Liver (tissue), 8 donors: ENCODE measurements at regions not wholly inside any gene's neighbourhood (a gene's known extent, or its start where the extent isn't known, plus 50 kb on each side); places are given as distances from the start of the nearest gene placed in this dataset.

Experiments
- DNase-seq: peaks from one replicate; pipeline ENCODE4 v3.0.0-alpha.2; 2017; ENCODE audit warnings: low spot score
- H3K27ac ChIP-seq, 2 donors: one replicate each; pipeline ENCODE4 v1.7.0; 2013; ENCODE audit warnings: inconsistent platforms in 2 of 2, low read length in 2 of 2, control low read depth in 1 of 2, low read depth in 1 of 2, mild to moderate bottlenecking in 1 of 2
- H3K27me3 ChIP-seq, 4 donors: one replicate each; pipeline versions ENCODE4 v1.6.1 to v1.7.0; 2013; ENCODE audit warnings: low read length in 3 of 4, inconsistent platforms in 1 of 4, mild to moderate bottlenecking in 1 of 4, moderate library complexity in 1 of 4; ENCODE audit not compliant: control insufficient read depth in 4 of 4, insufficient read depth in 4 of 4
- H3K36me3 ChIP-seq, 4 donors: one replicate each; pipeline versions ENCODE4 v1.6.1 to v1.7.0; 2013; ENCODE audit warnings: low read length in 3 of 4, mild to moderate bottlenecking in 3 of 4, low read depth in 1 of 4, moderate library complexity in 1 of 4; ENCODE audit not compliant: control insufficient read depth in 4 of 4, insufficient read depth in 3 of 4
- H3K4me1 ChIP-seq, 4 donors: one replicate each; pipeline versions ENCODE4 v1.6.1 to v1.7.0; 2013; ENCODE audit warnings: low read length in 3 of 4, mild to moderate bottlenecking in 3 of 4, moderate library complexity in 1 of 4; ENCODE audit not compliant: control insufficient read depth in 4 of 4, insufficient read depth in 4 of 4
- H3K4me3 ChIP-seq, 3 donors: one replicate each; pipeline versions ENCODE4 v1.6.1 to v1.7.0; 2013; ENCODE audit warnings: low read length in 3 of 3, control low read depth in 1 of 3, low read depth in 1 of 3, mild to moderate bottlenecking in 1 of 3
- H3K9ac ChIP-seq, 2 donors: one replicate each; pipeline ENCODE4 v1.7.0; 2013; ENCODE audit warnings: low read length in 2 of 2, mild to moderate bottlenecking in 2 of 2, moderate library complexity in 2 of 2, control low read depth in 1 of 2, low read depth in 1 of 2
- H3K9me3 ChIP-seq, 4 donors: one replicate each; pipeline versions ENCODE4 v1.6.1 to v1.7.0; 2013; ENCODE audit warnings: low read length in 3 of 4; ENCODE audit not compliant: control insufficient read depth in 4 of 4
- ATF3 ChIP-seq: IDR thresholded peaks from 2 replicates; pipeline ENCODE4 v1.6.1; 2016; ENCODE audit warnings: antibody characterized with exemption
- CTCF ChIP-seq: fragments of 150-350 bp; IDR thresholded peaks from 2 replicates; pipeline ENCODE4 v1.5.1; 2017; ENCODE audit warnings: improper control_type of control experiment, low read depth, low read length; ENCODE audit not compliant: missing input control
- EGR1 ChIP-seq, 2 donors: IDR thresholded peaks; 2 replicates each; pipeline ENCODE4 v1.6.1; 2016 to 2018; ENCODE audit warnings: antibody characterized with exemption in 2 of 2, low read depth in 2 of 2
- FOXA1 ChIP-seq: IDR thresholded peaks from 2 replicates; pipeline ENCODE4 v1.6.1; 2016; ENCODE audit warnings: antibody characterized with exemption
- FOXA2 ChIP-seq: IDR thresholded peaks from 2 replicates; pipeline ENCODE4 v1.6.1; 2016; ENCODE audit warnings: antibody characterized with exemption
- GABPA ChIP-seq, 2 donors: IDR thresholded peaks in 1 of 2; conservative IDR thresholded peaks in 1 of 2; 2 replicates each; pipeline ENCODE4 v1.6.1; 2016; ENCODE audit warnings: antibody characterized with exemption in 2 of 2, mild to moderate bottlenecking in 1 of 2, moderate library complexity in 1 of 2
- HNF4A ChIP-seq, 2 donors: conservative IDR thresholded peaks; 2 replicates each; pipeline ENCODE4 v1.6.1; 2016; ENCODE audit warnings: antibody characterized with exemption in 2 of 2, mild to moderate bottlenecking in 2 of 2
- HNF4G ChIP-seq: IDR thresholded peaks from 2 replicates; pipeline ENCODE4 v1.6.1; 2016; ENCODE audit warnings: antibody characterized with exemption
- JUND ChIP-seq, 2 donors: IDR thresholded peaks; 2 replicates each; pipeline ENCODE4 v1.6.1; 2016; ENCODE audit warnings: antibody characterized with exemption in 2 of 2
- MAX ChIP-seq: IDR thresholded peaks from 2 replicates; pipeline ENCODE4 v1.6.1; 2016; ENCODE audit warnings: antibody characterized with exemption
- NR2F2 ChIP-seq: IDR thresholded peaks from 2 replicates; pipeline ENCODE4 v1.6.1; 2016; ENCODE audit warnings: antibody characterized with exemption
- RAD21 ChIP-seq, 2 donors: IDR thresholded peaks; 2 replicates each; pipeline ENCODE4 v1.6.1; 2016; ENCODE audit warnings: antibody characterized with exemption in 2 of 2, mild to moderate bottlenecking in 2 of 2
- REST ChIP-seq: IDR thresholded peaks from 2 replicates; pipeline ENCODE4 v1.6.1; 2016; ENCODE audit warnings: antibody characterized with exemption, mild to moderate bottlenecking
- RXRA ChIP-seq, 2 donors: IDR thresholded peaks; 2 replicates each; pipeline ENCODE4 v1.6.1; 2017 to 2018; ENCODE audit warnings: antibody characterized with exemption in 2 of 2, mild to moderate bottlenecking in 1 of 2
- SP1 ChIP-seq: IDR thresholded peaks from 2 replicates; pipeline ENCODE4 v1.6.1; 2018; ENCODE audit warnings: antibody characterized with exemption, mild to moderate bottlenecking
- TAF1 ChIP-seq: conservative IDR thresholded peaks from 2 replicates; pipeline ENCODE4 v1.6.1; 2016; ENCODE audit warnings: antibody characterized with exemption, mild to moderate bottlenecking
- YY1 ChIP-seq: IDR thresholded peaks from 2 replicates; pipeline ENCODE4 v1.6.1; 2016; ENCODE audit warnings: antibody characterized with exemption, mild to moderate bottlenecking
- ZBTB33 ChIP-seq: IDR thresholded peaks from 2 replicates; pipeline ENCODE4 v1.6.1; 2016; ENCODE audit warnings: antibody characterized with exemption
- WGBS: extraction: QIAGEN DNeasy Blood & Tissue Kit; methylation state at CpG from one replicate; pipeline ENCODE4 v1.1.7; 2013; 5-methylcytosine and 5-hydroxymethylcytosine counted together
- donor health status: healthy.
- donor health status: healthy.
- donor health status: healthy.
- donor health status: healthy.
- donor health status: healthy.

- H3K9me3 ChIP-seq: no peaks in the 10 kb centered on the region
- H3K9ac ChIP-seq: no peak overlapping the region
- peaks cover 0 to 9% (median 3%) of the 10 kb centered on the region in 4 donors for H3K4me1 ChIP-seq
- DNase-seq: no peak
- H3K4me3 ChIP-seq: no peak overlapping the region
- TF ChIP-seq JUND (IDR thresholded peaks at IDR 0.05) (no peak), HNF4G (no peak), YY1 (no peak), TAF1 (no peak), ZBTB33 (no peak), HNF4A (conservative IDR thresholded peaks at IDR 0.05) (no peak), NR2F2 (no peak), GABPA (IDR thresholded peaks at IDR 0.05 in 1 of 2, conservative IDR thresholded peaks at IDR 0.05 in 1 of 2) (no peak), RXRA (IDR thresholded peaks at IDR 0.05) (no peak), RAD21 (IDR thresholded peaks at IDR 0.05) (no peak)
- H3K27me3 ChIP-seq: no peaks in the 10 kb centered on the region
- H3K36me3 ChIP-seq: no peaks in the 10 kb centered on the region
- no peak overlapping the region for H3K27ac ChIP-seq
These were observed 423.2 kb upstream of the ONECUT1 start for GRCh38 chr15:53213336-53213735.

GRCh38 chr15:53212785-53213184 lies 422.6 kb upstream of the ONECUT1 start:
- Histone ChIP-seq H3K36me3 (no peaks in the 10 kb centered on the region), H3K4me3 (no peak overlapping the region), H3K27me3 (no peaks in the 10 kb centered on the region), H3K9ac (no peak overlapping the region), H3K27ac (no peak overlapping the region), H3K9me3 (no peaks in the 10 kb centered on the region), H3K4me1 (peaks cover 0 to 9% (median 3%) of the 10 kb centered on the region in 4 donors)
- no peak for DNase-seq
- WGBS: 27% methylated on average over 4 of the region's 4 CpGs
- TF ChIP-seq REST (peak; percentile 80), MAX (peak; percentile 51), EGR1 (IDR thresholded peaks at IDR 0.05; ENCODE audit: low read depth in 2 of 2) (peak in 1 of 2 donors; percentile 64), JUND (IDR thresholded peaks at IDR 0.05) (peak; percentile 17 to 85), YY1 (peak; percentile 79), RAD21 (IDR thresholded peaks at IDR 0.05) (peak; percentile 60 to 70), RXRA (IDR thresholded peaks at IDR 0.05) (peak; percentile 90 to 91), FOXA1 (peak; percentile 12), ZBTB33 (peak; percentile 50), FOXA2 (peak; percentile 53), NR2F2 (peak; percentile 72), HNF4A (conservative IDR thresholded peaks at IDR 0.05) (peak; percentile 55 to 77), CTCF (no peak), ATF3 (peak; percentile 22), GABPA (IDR thresholded peaks at IDR 0.05 in 1 of 2, conservative IDR thresholded peaks at IDR 0.05 in 1 of 2) (no peak), SP1 (peak; percentile 63), TAF1 (no peak), HNF4G (no peak)
